C4-2B (cell line): ENCODE measurements at regions not wholly inside any gene's neighbourhood (a gene's known extent, or its start where the extent isn't known, plus 50 kb on each side); places are given as distances from the start of the nearest gene placed in this dataset.

Source experiments
- CTCF ChIP-seq: fragments of 450-650 bp; conservative IDR thresholded peaks from 2 replicates; pipeline ENCODE4 v1.5.1; 2017; ENCODE audit warnings: mild to moderate bottlenecking
- ZFX ChIP-seq: fragments of 450-650 bp; IDR thresholded peaks from 2 replicates; pipeline ENCODE4 v1.6.1; 2017

GRCh38 chr11:119856681-119857485, 127.9 kb upstream of the NECTIN1 start:
- TF ChIP-seq CTCF (no peak), ZFX (no peak)
